ENCODE measurements at regions not wholly inside any gene's neighbourhood (a gene's known extent, or its start where the extent isn't known, plus 50 kb on each side); places are given as distances from the start of the nearest gene placed in this dataset.
"Not testable (repeated sequence)": the region's sequence is repeated elsewhere in the genome, so short reads cannot be mapped to it uniquely, and the experiment has no call there.

DNA sequence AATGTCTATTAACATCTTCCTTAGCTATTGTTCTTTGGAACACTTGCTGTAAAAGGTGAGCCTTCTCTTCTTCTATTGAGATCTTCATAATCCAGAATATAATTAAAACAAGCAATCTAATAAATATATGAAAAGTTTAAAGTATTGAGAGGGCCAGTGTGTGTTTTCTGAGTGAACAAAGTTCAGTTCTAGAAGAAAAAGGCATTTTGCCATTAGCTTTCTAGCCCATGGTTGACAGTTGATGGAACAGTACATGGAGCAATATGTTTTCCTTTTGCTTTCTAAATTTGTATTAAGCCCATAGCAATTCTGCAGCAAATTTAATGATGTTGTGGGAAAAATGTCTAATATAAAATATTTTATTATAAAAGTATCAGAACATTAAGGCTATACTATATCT lies 853.0 kb downstream of the TRHDE start:
- Histone ChIP-seq H3K27me3 (replicated peaks; ENCODE audit: insufficient read depth, low read depth, low read length, poor library complexity) (no peaks in the 10 kb centered on the region), H3K27ac (ENCODE audit: low read depth, low read length, poor library complexity, severe bottlenecking) (no peak overlapping the region), H3K4me1 (ENCODE audit: insufficient read depth, low read length, poor library complexity, severe bottlenecking) (peaks cover 20% of the 10 kb centered on the region), H3K9me3 (ENCODE audit: low read depth, low read length, poor library complexity, severe bottlenecking) (no peaks in the 10 kb centered on the region), H3K36me3 (ENCODE audit: insufficient read depth, low read length, poor library complexity, severe bottlenecking) (no peaks in the 10 kb centered on the region), H3K4me3 (ENCODE audit: low read depth, low read length, poor library complexity, severe bottlenecking) (no peak overlapping the region)
- BruUV-seq (replicated peaks) = no TSS peak
- DNase-seq (ENCODE audit: low spot score) = no peak
- TF ChIP-seq CTCF (conservative IDR thresholded peaks at IDR 0.05; ENCODE audit: low read depth, low read length) = no peak
- no peak for TF ChIP-seq EZH2 (IDR thresholded peaks at IDR 0.05; ENCODE audit: borderline replicate concordance, low read depth, low read length, poor library complexity, severe bottlenecking)
- POLR2A ChIA-PET (ENCODE audit: low non-redundant PET) = no interaction called here
- CTCF ChIA-PET = no interaction called here
- intact Hi-C loops (cut with micrococcal nuclease; ENCODE audit: unreplicated experiment) = no loop called here

DNA sequence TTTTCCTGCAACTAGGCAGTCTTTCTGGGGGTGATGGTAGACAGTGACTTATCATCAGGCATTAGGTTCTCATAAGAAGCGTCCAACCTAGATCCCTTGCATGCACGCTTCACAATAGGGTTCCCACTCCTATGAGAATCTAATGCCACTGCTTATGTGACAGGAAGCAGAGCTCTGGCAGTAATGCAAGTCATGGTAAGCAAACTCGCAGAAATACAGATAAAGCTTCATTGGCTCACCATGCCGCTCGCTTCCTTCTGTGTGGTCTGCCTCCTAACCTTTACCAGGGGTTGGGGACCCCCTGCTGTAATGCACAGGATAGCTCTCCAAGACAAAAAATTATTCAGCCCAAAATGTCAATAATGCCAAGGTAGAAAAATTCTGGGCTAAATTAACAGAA lies 864.2 kb downstream of the TRHDE start:
- TF ChIP-seq CTCF (conservative IDR thresholded peaks at IDR 0.05; ENCODE audit: low read depth, low read length) (no peak), EZH2 (IDR thresholded peaks at IDR 0.05; ENCODE audit: borderline replicate concordance, low read depth, low read length, poor library complexity, severe bottlenecking) (no peak)
- CTCF ChIA-PET = no interaction called here
- no TSS peak for BruUV-seq (replicated peaks)
- no peak overlapping the region for H3K27ac ChIP-seq (ENCODE audit: low read depth, low read length, poor library complexity, severe bottlenecking)
- H3K27me3 ChIP-seq (replicated peaks; ENCODE audit: insufficient read depth, low read depth, low read length, poor library complexity) = no peaks in the 10 kb centered on the region
- POLR2A ChIA-PET (ENCODE audit: low non-redundant PET) = no interaction called here
- H3K36me3 ChIP-seq (ENCODE audit: insufficient read depth, low read length, poor library complexity, severe bottlenecking) = no peaks in the 10 kb centered on the region
- H3K4me1 ChIP-seq (ENCODE audit: insufficient read depth, low read length, poor library complexity, severe bottlenecking) = no peaks in the 10 kb centered on the region
- DNase-seq (ENCODE audit: low spot score) = no peak
- no peaks in the 10 kb centered on the region for H3K9me3 ChIP-seq (ENCODE audit: low read depth, low read length, poor library complexity, severe bottlenecking)
- intact Hi-C loops (cut with micrococcal nuclease; ENCODE audit: unreplicated experiment) = no loop called here
- H3K4me3 ChIP-seq (ENCODE audit: low read depth, low read length, poor library complexity, severe bottlenecking) = no peak overlapping the region

GRCh38 chr12:73139642-73140041 lies 867.5 kb downstream of the TRHDE start:
- H3K36me3 ChIP-seq (ENCODE audit: insufficient read depth, low read length, poor library complexity, severe bottlenecking); intact Hi-C loops (cut with micrococcal nuclease; ENCODE audit: unreplicated experiment); CTCF ChIA-PET; H3K4me1 ChIP-seq (ENCODE audit: insufficient read depth, low read length, poor library complexity, severe bottlenecking); POLR2A ChIA-PET (ENCODE audit: low non-redundant PET); H3K27ac ChIP-seq (ENCODE audit: low read depth, low read length, poor library complexity, severe bottlenecking); H3K4me3 ChIP-seq (ENCODE audit: low read depth, low read length, poor library complexity, severe bottlenecking); DNase-seq (ENCODE audit: low spot score); H3K27me3 ChIP-seq (replicated peaks; ENCODE audit: insufficient read depth, low read depth, low read length, poor library complexity); H3K9me3 ChIP-seq (ENCODE audit: low read depth, low read length, poor library complexity, severe bottlenecking); BruUV-seq (replicated peaks): not testable (repeated sequence)

GRCh38 chr12:73158341-73158740 lies 886.2 kb downstream of the TRHDE start:
- intact Hi-C loops (cut with micrococcal nuclease; ENCODE audit: unreplicated experiment) = no loop called here
- H3K27ac ChIP-seq (ENCODE audit: low read depth, low read length, poor library complexity, severe bottlenecking) = no peak overlapping the region
- TF ChIP-seq CTCF (conservative IDR thresholded peaks at IDR 0.05; ENCODE audit: low read depth, low read length) (no peak), EZH2 (IDR thresholded peaks at IDR 0.05; ENCODE audit: borderline replicate concordance, low read depth, low read length, poor library complexity, severe bottlenecking) (no peak)
- H3K27me3 ChIP-seq (replicated peaks; ENCODE audit: insufficient read depth, low read depth, low read length, poor library complexity) = no peaks in the 10 kb centered on the region
- H3K36me3 ChIP-seq (ENCODE audit: insufficient read depth, low read length, poor library complexity, severe bottlenecking) = no peaks in the 10 kb centered on the region
- BruUV-seq (replicated peaks) = no TSS peak
- no peak overlapping the region for H3K4me3 ChIP-seq (ENCODE audit: low read depth, low read length, poor library complexity, severe bottlenecking)
- no peaks in the 10 kb centered on the region for H3K9me3 ChIP-seq (ENCODE audit: low read depth, low read length, poor library complexity, severe bottlenecking)
- POLR2A ChIA-PET (ENCODE audit: low non-redundant PET) = no interaction called here
- no peaks in the 10 kb centered on the region for H3K4me1 ChIP-seq (ENCODE audit: insufficient read depth, low read length, poor library complexity, severe bottlenecking)
- CTCF ChIA-PET = no interaction called here
- DNase-seq (ENCODE audit: low spot score) = no peak

All from A673 (cell line).